ENCODE measurements at regions not wholly inside any gene's neighbourhood (a gene's known extent, or its start where the extent isn't known, plus 50 kb on each side); places are given as distances from the start of the nearest gene placed in this dataset.

DNA sequence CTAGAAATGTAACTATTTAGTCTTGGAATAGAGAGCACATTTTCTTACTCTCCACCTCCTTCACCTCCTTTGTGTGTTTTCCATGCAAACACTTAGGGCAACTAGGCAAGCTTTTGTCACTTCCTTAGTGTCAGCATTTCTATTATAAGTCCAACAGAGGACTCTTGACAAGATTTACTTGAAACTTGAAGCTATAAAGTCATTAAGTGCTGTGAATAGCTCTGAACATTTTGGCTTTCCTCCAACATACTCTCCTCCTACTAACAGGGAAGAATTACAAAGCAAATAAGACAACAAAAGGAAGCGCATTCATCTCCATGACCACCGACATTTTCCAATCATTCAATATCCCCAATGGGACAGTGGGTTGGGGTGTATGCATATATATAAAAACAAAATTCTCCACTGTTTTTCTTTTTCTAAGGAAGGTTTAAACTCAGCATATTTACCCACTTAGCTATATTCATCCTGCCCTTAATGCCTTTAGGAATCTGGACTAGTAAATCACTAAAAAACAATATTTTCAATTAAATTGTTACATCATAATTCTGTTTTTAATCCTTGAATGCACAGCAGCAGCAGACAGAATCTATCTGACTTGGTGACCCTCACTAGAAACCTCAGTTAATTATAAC, 264.6 kb downstream of the SNCA start:
- Histone ChIP-seq H3K9me3 (no peaks in the 10 kb centered on the region), H3K4me1 (no peaks in the 10 kb centered on the region), H3K27me3 (no peaks in the 10 kb centered on the region), H3K27ac (no peak overlapping the region), H3K36me3 (no peaks in the 10 kb centered on the region), H3K4me3 (no peak overlapping the region)
- peak; percentile 99 for ATAC-seq
- peak in 2 of 4 donors; percentile 20 to 49 for DNase-seq
- TF ChIP-seq, protein P1, sequence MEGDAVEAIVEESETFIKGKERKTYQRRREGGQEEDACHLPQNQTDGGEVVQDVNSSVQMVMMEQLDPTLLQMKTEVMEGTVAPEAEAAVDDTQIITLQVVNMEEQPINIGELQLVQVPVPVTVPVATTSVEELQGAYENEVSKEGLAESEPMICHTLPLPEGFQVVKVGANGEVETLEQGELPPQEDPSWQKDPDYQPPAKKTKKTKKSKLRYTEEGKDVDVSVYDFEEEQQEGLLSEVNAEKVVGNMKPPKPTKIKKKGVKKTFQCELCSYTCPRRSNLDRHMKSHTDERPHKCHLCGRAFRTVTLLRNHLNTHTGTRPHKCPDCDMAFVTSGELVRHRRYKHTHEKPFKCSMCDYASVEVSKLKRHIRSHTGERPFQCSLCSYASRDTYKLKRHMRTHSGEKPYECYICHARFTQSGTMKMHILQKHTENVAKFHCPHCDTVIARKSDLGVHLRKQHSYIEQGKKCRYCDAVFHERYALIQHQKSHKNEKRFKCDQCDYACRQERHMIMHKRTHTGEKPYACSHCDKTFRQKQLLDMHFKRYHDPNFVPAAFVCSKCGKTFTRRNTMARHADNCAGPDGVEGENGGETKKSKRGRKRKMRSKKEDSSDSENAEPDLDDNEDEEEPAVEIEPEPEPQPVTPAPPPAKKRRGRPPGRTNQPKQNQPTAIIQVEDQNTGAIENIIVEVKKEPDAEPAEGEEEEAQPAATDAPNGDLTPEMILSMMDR (IDR thresholded peaks at IDR 0.05), result no peak
- intact Hi-C loops (cut with DNase I), result no loop called here

DNA sequence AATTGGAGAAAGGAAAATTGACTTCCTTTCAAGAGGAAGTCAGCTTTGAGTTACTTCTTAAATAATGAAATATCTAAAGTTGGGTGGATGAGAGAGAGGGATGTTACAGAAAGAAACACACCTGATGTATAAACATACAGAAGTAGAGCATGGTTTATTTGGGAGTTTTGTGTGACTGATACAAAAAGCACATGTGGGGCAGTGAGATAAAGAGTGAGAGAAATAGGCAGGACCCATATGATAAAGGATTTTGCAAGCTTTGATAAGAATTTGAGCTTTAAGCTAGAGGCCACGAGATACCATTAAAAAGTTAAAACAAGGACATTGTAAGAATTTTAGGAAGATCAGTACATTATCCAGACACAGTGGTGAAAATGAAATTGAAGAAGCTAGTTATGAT, 263.3 kb upstream of the GPRIN3 start:
- H3K9me3 ChIP-seq, result no peaks in the 10 kb centered on the region
- no peak for ATAC-seq
- H3K27ac ChIP-seq, result no peak overlapping the region
- H3K36me3 ChIP-seq, result no peaks in the 10 kb centered on the region
- no peak overlapping the region for H3K4me3 ChIP-seq
- TF ChIP-seq, protein P1 (IDR thresholded peaks at IDR 0.05), result no peak
- intact Hi-C loops (cut with DNase I), result no loop called here
- no peaks in the 10 kb centered on the region for H3K4me1 ChIP-seq
- H3K27me3 ChIP-seq, result no peaks in the 10 kb centered on the region
- no peak for DNase-seq

DNA sequence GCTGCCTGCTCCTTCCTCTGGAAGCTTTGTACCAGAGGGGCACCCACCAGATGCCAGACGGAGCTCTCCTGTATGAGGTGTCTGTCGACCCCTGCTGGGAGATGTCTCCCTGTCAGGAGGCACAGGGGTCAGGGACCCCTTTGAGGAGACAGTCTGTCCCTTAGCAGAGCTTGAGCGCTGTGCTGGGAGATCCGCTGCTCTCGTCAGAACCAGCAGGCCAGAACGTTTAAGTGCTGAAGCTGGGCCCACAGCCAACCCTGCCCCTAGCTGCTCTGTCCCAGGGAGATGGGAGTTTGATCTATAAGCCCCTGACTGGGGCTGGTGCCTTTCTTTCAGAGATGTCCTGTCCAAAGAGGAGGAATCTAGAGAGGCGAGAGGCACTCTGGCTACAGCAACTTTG, 260.3 kb upstream of the GPRIN3 start:
- Histone ChIP-seq H3K9me3 (no peaks in the 10 kb centered on the region), H3K27ac (no peak overlapping the region), H3K27me3 (no peaks in the 10 kb centered on the region), H3K4me3 (no peak overlapping the region), H3K4me1 (no peaks in the 10 kb centered on the region), H3K36me3 (no peaks in the 10 kb centered on the region)
- DNase-seq (no peak), ATAC-seq (no peak)
- TF ChIP-seq, protein P1 (IDR thresholded peaks at IDR 0.05), result no peak
- intact Hi-C loops (cut with DNase I), result no loop called here

DNA sequence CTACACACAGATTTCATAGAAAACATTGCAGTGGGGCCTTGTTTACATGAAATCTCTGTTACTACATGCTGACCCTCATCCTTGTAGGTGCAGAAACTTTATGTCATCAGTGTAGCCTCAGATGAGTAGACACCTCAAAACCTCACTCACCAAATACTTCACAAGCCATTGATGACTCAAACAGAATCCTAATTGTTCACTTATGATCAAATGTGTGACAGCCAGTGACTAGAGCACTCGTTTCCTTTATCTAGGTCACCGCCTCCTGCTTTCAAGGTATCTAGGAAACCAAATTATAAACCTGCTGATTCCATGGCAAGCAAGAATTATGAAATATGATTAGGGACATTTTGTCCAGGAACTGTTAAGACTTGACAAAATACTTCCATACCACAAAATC, 255.8 kb upstream of the GPRIN3 start:
- DNase-seq (no peak), ATAC-seq (no peak)
- Histone ChIP-seq H3K4me1 (no peaks in the 10 kb centered on the region), H3K9me3 (no peaks in the 10 kb centered on the region), H3K27me3 (no peaks in the 10 kb centered on the region), H3K36me3 (no peaks in the 10 kb centered on the region), H3K4me3 (no peak overlapping the region), H3K27ac (no peak overlapping the region)
- TF ChIP-seq, protein P1 (IDR thresholded peaks at IDR 0.05), result no peak
- intact Hi-C loops (cut with DNase I), result no loop called here

DNA sequence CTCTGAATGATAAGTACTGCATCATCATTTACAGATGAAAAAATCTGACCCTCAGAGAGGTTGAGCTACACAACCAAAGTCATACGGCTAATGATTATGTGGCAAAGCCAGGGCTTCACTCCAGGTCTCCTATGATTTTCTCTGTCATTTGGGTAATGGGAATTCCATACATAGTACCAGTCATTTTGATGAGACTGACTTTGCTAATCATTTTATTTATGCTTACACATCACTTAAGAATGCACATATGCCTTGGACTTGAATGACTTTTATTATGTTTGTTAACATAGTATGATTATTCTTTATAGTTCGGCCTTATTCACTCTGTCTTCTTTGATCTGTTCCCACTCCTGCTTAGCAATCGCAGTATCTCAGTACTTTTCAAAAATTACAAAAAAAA, 255.1 kb upstream of the GPRIN3 start:
- intact Hi-C loops (cut with DNase I), result no loop called here
- H3K36me3 ChIP-seq, result no peaks in the 10 kb centered on the region
- TF ChIP-seq, protein P1 (IDR thresholded peaks at IDR 0.05), result no peak
- no peaks in the 10 kb centered on the region for H3K4me1 ChIP-seq
- no peaks in the 10 kb centered on the region for H3K27me3 ChIP-seq
- H3K27ac ChIP-seq, result no peak overlapping the region
- no peak overlapping the region for H3K4me3 ChIP-seq
- no peak for ATAC-seq
- no peak for DNase-seq
- no peaks in the 10 kb centered on the region for H3K9me3 ChIP-seq

Measured in left lung (tissue), 4 donors.